SU-DHL-6 (cell line): ENCODE measurements at regions not wholly inside any gene's neighbourhood (a gene's known extent, or its start where the extent isn't known, plus 50 kb on each side); places are given as distances from the start of the nearest gene placed in this dataset.

Source experiments
- H2AFZ ChIP-seq: fragments of 200-600 bp; sonication (generic); 2 replicates; pipeline ENCODE4 v1.6.1; 2014; ENCODE audit warnings: low read depth, mild to moderate bottlenecking, moderate library complexity, mixed read lengths, antibody characterized with exemption, low read length; ENCODE audit not compliant: severe bottlenecking
- H3F3A ChIP-seq: fragments of 200-600 bp; shearing (Covaris generic); 2 replicates; pipeline ENCODE4 v1.6.0; 2016; ENCODE audit warnings: antibody characterized with exemption, mild to moderate bottlenecking; ENCODE audit not compliant: insufficient read depth
- H3K27ac ChIP-seq: fragments of 200-600 bp; sonication (generic); 2 replicates; pipeline ENCODE4 v1.5.1; 2016; ENCODE audit warnings: low read depth, mild to moderate bottlenecking, low read length, moderate library complexity, mixed read lengths
- H3K27me3 ChIP-seq: fragments of 200-600 bp; sonication (generic), shearing (Covaris generic); 2 replicates; pipeline ENCODE4 v1.6.0; 2014; ENCODE audit warnings: mild to moderate bottlenecking, low read length
- H3K36me3 ChIP-seq: fragments of 200-600 bp; sonication (generic); 2 replicates; pipeline ENCODE4 v1.6.1; 2014; ENCODE audit warnings: mild to moderate bottlenecking, low read length, mixed read lengths
- H3K4me2 ChIP-seq: fragments of 300-600, 200-600 bp; shearing (Covaris generic), sonication (generic); 2 replicates; pipeline ENCODE4 v1.6.0; 2014; ENCODE audit warnings: low read length, low read depth, mild to moderate bottlenecking; ENCODE audit not compliant: poor library complexity, severe bottlenecking
- H3K4me3 ChIP-seq: fragments of 200-600 bp; sonication (generic); 2 replicates; pipeline ENCODE4 v1.5.1; 2014; ENCODE audit warnings: antibody characterized with exemption, low read length, mild to moderate bottlenecking, mixed read lengths; ENCODE audit not compliant: insufficient read depth, poor library complexity, severe bottlenecking
- H3K79me2 ChIP-seq: fragments of 200-600 bp; sonication (generic); 2 replicates; pipeline ENCODE4 v1.6.1; 2014; ENCODE audit warnings: mild to moderate bottlenecking, low read length, moderate library complexity; ENCODE audit not compliant: insufficient read depth
- H3K9ac ChIP-seq: fragments of 200-600 bp; sonication (generic); 2 replicates; pipeline ENCODE4 v1.7.0; 2014; ENCODE audit warnings: mild to moderate bottlenecking, low read length
- H3K9me2 ChIP-seq: fragments of 200-600 bp; sonication (generic); replicated peaks from 2 replicates; pipeline ENCODE4 v1.6.1; 2014; ENCODE audit warnings: low read length; ENCODE audit not compliant: insufficient read depth
- H3K9me3 ChIP-seq: fragments of 200-600 bp; sonication (generic); 2 replicates; pipeline ENCODE4 v1.6.1; 2014; ENCODE audit warnings: low read length, mixed read lengths; ENCODE audit not compliant: insufficient read depth
- H4K20me1 ChIP-seq: fragments of 200-600 bp; sonication (generic); 2 replicates; pipeline ENCODE4 v1.6.1; 2014; ENCODE audit warnings: low read depth, mild to moderate bottlenecking, antibody characterized with exemption, low read length, moderate library complexity, mixed read lengths
- CTCF ChIP-seq: fragments of 200-600 bp; sonication (generic); IDR thresholded peaks from one replicate; pipeline ENCODE4 v1.5.1; 2017; ENCODE audit warnings: antibody characterized with exemption, mild to moderate bottlenecking, low read length, moderate library complexity; ENCODE audit not compliant: insufficient read depth, poor library complexity, severe bottlenecking
- EZH2phosphoT487 ChIP-seq: fragments of 200-600 bp; sonication (generic), shearing (Covaris generic); conservative IDR thresholded peaks from 2 replicates; pipeline ENCODE4 v1.6.1; 2018; ENCODE audit warnings: mild to moderate bottlenecking, antibody characterized with exemption, low read length, moderate library complexity, mixed read lengths

DNA sequence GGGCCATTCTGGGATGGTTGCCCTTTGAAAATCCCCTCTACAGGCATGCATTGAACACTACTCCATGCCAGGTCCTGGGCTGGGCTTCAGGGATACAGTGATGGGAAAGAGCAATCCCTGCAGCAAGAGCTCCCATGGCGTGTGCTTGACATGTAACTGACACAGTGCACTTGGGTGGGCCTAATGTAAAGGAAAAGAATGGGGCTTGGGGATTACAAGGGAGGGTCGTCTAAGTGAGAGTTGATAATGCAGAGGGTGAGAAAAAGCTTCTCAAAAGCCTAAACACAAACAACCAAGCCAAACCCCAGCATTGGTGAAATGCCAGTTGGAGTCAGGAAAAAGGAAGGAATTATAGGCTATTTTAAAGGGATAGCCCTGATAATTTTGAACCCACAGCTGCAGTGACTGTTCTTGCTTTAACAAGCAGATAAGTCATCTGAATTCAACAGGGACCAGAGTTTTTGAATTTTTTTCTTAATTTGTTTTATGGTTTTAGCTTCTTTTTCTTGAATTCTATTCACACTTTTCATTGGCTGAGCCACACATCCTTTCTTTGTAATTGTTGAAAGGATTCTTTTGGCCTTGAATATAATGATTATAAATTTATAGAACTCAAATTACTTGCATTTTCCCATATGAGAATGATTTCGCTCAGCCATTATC is 308.7 kb downstream of the LPIN1 start:
- Histone ChIP-seq H4K20me1 (no peaks in the 10 kb centered on the region), H3K79me2 (no peaks in the 10 kb centered on the region), H3F3A (peaks cover 44% of the 10 kb centered on the region), H3K4me3 (no peak overlapping the region), H3K27me3 (no peaks in the 10 kb centered on the region), H3K9ac (no peak overlapping the region), H3K4me2 (no peak overlapping the region), H3K9me3 (no peaks in the 10 kb centered on the region), H3K9me2 (no peaks in the 10 kb centered on the region), H2AFZ (no peak overlapping the region), H3K36me3 (no peaks in the 10 kb centered on the region), H3K27ac (peak overlapping the region; percentile 37; the same call in 1 of the 2 replicates)
- TF ChIP-seq CTCF (no peak), EZH2phosphoT487 (no peak)

- Histone ChIP-seq H3K4me2 (peak overlapping the region; percentile 46), H3K27ac (peak overlapping the region; percentile 79)
Observed at GRCh38 chr2:12057436-12058166, 311.2 kb downstream of the LPIN1 start.

DNA sequence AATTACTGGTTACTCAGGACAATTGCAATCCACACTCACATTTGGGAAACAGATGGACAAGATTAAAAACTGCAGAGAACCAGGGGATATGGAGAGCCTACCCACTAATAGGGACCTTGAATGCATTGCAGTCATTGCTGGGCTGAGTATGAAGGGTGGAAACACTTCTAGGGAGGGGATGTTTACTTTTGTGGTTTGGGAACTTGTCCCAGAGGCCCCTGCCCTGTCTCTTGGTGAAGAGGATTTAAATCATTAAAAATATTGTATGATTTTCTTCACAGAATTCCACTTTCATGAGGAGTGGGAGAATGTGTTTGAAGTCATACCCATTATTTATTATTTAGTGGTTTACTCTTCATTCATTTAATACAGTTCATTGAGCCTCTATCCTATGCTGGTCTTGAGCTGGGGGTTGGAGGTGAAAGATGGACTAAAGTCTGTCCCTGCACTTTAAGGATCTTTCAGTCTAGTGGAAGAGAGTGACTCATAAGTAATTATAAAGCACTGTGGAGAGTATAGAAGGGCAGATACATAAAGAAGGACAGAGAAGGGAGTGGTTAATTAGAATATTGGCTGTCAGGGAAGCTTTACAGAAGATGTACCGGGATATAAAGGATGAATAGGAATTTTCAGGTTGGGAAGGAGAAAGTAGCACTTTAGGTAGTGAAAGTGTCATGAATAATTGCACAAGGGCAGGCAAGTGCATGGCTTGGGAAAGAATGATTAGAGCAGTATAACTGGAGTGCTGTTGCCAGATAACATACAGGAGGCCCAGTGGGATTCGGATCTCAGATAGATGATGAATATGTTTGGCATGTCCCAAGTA is 313.4 kb downstream of the LPIN1 start:
- Histone ChIP-seq H3K36me3 (no peaks in the 10 kb centered on the region), H3K4me2 (peak overlapping the region; percentile 10), H3K79me2 (no peaks in the 10 kb centered on the region), H3K27me3 (no peaks in the 10 kb centered on the region), H2AFZ (no peak overlapping the region), H3K9me3 (no peaks in the 10 kb centered on the region), H3F3A (peaks cover 23% of the 10 kb centered on the region; the same call in 1 of the 2 replicates), H3K4me3 (no peak overlapping the region), H3K9me2 (no peaks in the 10 kb centered on the region), H4K20me1 (no peaks in the 10 kb centered on the region), H3K9ac (peak overlapping the region; percentile 8; the same call in 1 of the 2 replicates), H3K27ac (peak overlapping the region; percentile 24)
- TF ChIP-seq CTCF (no peak), EZH2phosphoT487 (no peak)

More at GRCh38 chr2:12057436-12058166, 311.2 kb downstream of the LPIN1 start:
- Histone ChIP-seq H3K9me2 (no peaks in the 10 kb centered on the region), H3K9me3 (no peaks in the 10 kb centered on the region), H3F3A (peaks cover 23% of the 10 kb centered on the region; the same call in 1 of the 2 replicates), H2AFZ (no peak overlapping the region), H3K4me3 (peak overlapping the region; percentile 12), H4K20me1 (no peaks in the 10 kb centered on the region), H3K36me3 (no peaks in the 10 kb centered on the region), H3K9ac (peak overlapping the region; percentile 50), H3K79me2 (no peaks in the 10 kb centered on the region), H3K27me3 (no peaks in the 10 kb centered on the region)
- no peak for TF ChIP-seq EZH2phosphoT487
- TF ChIP-seq CTCF: no peak
